MG63 (cell line): ENCODE measurements at regions not wholly inside any gene's neighbourhood (a gene's known extent, or its start where the extent isn't known, plus 50 kb on each side); places are given as distances from the start of the nearest gene placed in this dataset.

Source experiments
- DNase-seq: peaks from one replicate; pipeline ENCODE4 v3.0.0-alpha.2; 2020
- H3K27me3 ChIP-seq: fragments of 250-450 bp; sonication (Bioruptor Pico); 2 replicates; pipeline ENCODE4 v1.5.1; 2020; ENCODE audit warnings: mild to moderate bottlenecking, moderate library complexity
- H3K36me3 ChIP-seq: fragments of 250-450 bp; sonication (Bioruptor Pico); 2 replicates; pipeline ENCODE4 v1.5.1; 2020; ENCODE audit warnings: mild to moderate bottlenecking, moderate library complexity
- H3K4me3 ChIP-seq: fragments of 250-450 bp; sonication (Bioruptor Pico); 2 replicates; pipeline ENCODE4 v1.5.1; 2020; ENCODE audit warnings: mild to moderate bottlenecking, moderate library complexity
- H3K9me3 ChIP-seq: fragments of 250-450 bp; sonication (Bioruptor Pico); 2 replicates; pipeline ENCODE4 v1.5.1; 2020; ENCODE audit warnings: mild to moderate bottlenecking, moderate library complexity

DNA sequence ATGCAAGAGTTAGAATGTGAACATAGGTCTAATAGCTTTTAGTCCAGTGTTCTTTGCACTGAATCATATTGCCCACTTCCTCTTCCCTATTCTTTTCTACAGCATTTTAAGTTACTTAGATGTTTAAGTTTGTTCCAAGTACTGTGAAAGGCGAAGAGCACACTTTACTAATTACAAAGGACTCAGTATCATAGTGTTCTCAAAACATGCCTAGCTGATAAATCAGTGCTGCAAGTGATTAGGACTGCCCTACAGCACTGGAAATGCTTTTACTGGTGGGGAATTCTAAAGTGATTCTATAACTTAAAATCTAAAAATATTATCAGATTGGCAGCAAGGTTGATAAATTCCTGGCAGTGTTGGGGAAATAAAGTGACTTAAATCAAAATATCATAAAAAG lies 177.9 kb upstream of the KCNN2 start:
- no peak for DNase-seq
- Histone ChIP-seq H3K36me3 (no peaks in the 10 kb centered on the region), H3K4me3 (no peak overlapping the region), H3K9me3 (no peaks in the 10 kb centered on the region; the same call in 1 of the 2 replicates), H3K27me3 (no peaks in the 10 kb centered on the region)

DNA sequence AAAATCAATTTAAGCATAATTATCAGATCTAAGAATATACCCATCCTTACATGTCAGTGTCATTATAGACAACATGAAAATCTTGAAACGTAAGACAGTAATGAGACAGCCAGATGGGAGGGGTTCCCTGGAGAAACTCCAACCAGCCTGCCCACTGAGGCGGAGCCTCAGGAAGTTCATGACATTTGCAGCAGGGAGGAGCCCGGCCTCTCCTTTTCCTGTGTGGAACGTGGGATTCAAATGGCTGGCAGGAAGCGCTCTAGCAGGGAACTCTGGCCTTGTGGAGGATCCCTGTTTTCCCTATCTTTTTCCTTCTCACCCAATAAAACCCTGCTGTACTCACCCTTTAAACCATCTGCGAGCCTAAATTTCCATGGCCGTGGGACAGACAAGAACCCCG lies 176.6 kb upstream of the KCNN2 start:
- Histone ChIP-seq H3K4me3 (no peak overlapping the region), H3K36me3 (no peaks in the 10 kb centered on the region), H3K27me3 (no peaks in the 10 kb centered on the region), H3K9me3 (no peaks in the 10 kb centered on the region; the same call in 1 of the 2 replicates)
- DNase-seq: peak; percentile 67

GRCh38 chr5:114191441-114191840 lies 170.4 kb upstream of the KCNN2 start:
- Histone ChIP-seq H3K4me3 (no peak overlapping the region), H3K27me3 (no peaks in the 10 kb centered on the region), H3K9me3 (no peaks in the 10 kb centered on the region), H3K36me3 (no peaks in the 10 kb centered on the region)
- DNase-seq: no peak

- no peak for DNase-seq
- Histone ChIP-seq H3K27me3 (no peaks in the 10 kb centered on the region), H3K36me3 (no peaks in the 10 kb centered on the region), H3K9me3 (no peaks in the 10 kb centered on the region), H3K4me3 (no peak overlapping the region)
These were observed 169.8 kb upstream of the KCNN2 start for GRCh38 chr5:114192108-114192507.

DNA sequence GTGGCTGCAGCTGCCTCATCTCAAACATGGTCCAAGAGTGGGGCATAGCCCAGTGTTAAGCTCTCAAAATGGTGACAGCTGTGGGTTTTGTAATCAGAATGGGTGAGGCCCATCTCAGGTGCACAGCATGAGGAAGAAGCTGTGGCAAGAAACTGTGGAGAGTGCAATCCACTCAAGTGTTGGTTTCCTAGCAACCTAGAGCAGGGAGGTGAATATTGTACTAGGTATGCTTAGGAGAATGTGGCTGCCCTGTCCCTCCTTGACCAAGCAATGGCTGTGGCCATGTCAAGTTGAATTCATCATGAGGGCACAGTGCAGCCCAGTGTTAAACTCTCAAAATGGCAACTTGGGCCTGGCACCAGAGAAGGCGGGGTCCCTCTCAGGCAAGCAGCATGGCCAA lies 160.5 kb upstream of the KCNN2 start:
- Histone ChIP-seq H3K4me3 (no peak overlapping the region), H3K27me3 (no peaks in the 10 kb centered on the region)

GRCh38 chr5:114204923-114205322 lies 156.9 kb upstream of the KCNN2 start:
- no peaks in the 10 kb centered on the region for H3K9me3 ChIP-seq
- DNase-seq: no peak
- H3K4me3 ChIP-seq: no peak overlapping the region
- H3K36me3 ChIP-seq: no peaks in the 10 kb centered on the region
- H3K27me3 ChIP-seq: no peaks in the 10 kb centered on the region

More for the DNA sequence above, 160.5 kb upstream of the KCNN2 start:
- DNase-seq: no peak
- Histone ChIP-seq H3K9me3 (no peaks in the 10 kb centered on the region), H3K36me3 (no peaks in the 10 kb centered on the region)

GRCh38 chr5:114206640-114207039 lies 155.2 kb upstream of the KCNN2 start:
- no peaks in the 10 kb centered on the region for H3K36me3 ChIP-seq
- no peaks in the 10 kb centered on the region for H3K9me3 ChIP-seq
- DNase-seq: no peak
- no peaks in the 10 kb centered on the region; the same call in 1 of the 2 replicates for H3K27me3 ChIP-seq
- H3K4me3 ChIP-seq: no peak overlapping the region

DNA sequence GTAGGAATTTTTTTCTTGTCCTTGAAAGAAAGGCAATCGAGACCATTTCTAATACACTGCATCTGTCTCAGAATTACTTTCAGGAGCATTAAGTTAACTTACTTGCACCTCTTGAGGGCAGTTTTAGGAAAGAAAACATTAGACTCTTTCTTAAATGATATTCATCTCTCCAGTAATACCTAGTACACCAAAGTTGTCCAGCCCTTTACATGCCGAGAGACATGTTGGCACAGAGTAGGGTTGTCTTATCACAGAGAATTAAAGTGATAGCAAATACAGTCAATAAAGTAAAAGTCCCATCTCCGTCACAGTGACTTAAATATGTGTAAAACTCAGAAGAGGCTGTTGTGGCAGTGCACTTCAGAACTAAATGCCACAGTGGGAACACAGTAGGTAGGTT lies 154.3 kb upstream of the KCNN2 start:
- no peak for DNase-seq
- no peaks in the 10 kb centered on the region for H3K9me3 ChIP-seq
- H3K36me3 ChIP-seq: no peaks in the 10 kb centered on the region
- H3K27me3 ChIP-seq: no peaks in the 10 kb centered on the region; the same call in 1 of the 2 replicates
- no peak overlapping the region for H3K4me3 ChIP-seq

DNA sequence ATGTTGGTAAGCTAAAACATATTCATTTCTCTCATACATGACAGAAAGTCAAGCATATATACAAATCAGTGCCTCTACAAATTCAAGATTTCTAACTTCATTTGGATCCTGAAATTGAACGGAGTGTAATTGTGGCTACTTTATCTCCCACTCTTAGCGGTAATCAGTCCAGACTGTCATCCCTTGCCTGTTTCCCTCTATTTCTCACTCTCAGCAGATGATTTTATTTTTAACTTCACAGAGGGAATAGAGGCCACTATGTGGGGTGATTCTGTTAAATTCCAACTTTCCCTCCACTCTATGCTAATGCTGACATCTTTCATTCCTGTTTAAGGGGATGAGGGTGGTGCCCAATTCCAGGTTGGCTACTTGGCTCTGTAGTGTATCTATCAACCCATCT lies 153.8 kb upstream of the KCNN2 start:
- Histone ChIP-seq H3K9me3 (no peaks in the 10 kb centered on the region), H3K36me3 (no peaks in the 10 kb centered on the region), H3K4me3 (no peak overlapping the region), H3K27me3 (no peaks in the 10 kb centered on the region; the same call in 1 of the 2 replicates)
- no peak for DNase-seq

DNA sequence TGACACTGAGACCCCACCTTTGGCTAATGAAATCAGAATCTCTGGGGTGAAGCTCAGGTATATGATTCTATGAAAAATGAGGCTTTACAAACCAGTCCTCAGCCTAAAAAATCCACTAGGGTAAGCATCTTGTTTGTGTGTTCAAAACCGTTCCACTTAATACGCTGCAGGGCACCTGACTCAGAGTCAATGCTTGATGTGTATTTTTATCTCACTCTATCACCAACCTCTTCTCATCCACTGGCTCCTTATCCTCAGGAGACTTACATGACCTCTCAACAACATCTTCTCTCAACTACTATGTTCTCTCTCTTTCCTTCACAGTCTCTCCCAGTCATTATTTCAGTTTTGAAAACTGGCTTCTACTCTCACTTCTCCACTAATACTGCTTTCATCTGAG lies 153.3 kb upstream of the KCNN2 start:
- H3K9me3 ChIP-seq: no peaks in the 10 kb centered on the region
- no peaks in the 10 kb centered on the region for H3K36me3 ChIP-seq
- DNase-seq: no peak
- no peak overlapping the region for H3K4me3 ChIP-seq
- H3K27me3 ChIP-seq: no peaks in the 10 kb centered on the region; the same call in 1 of the 2 replicates

DNA sequence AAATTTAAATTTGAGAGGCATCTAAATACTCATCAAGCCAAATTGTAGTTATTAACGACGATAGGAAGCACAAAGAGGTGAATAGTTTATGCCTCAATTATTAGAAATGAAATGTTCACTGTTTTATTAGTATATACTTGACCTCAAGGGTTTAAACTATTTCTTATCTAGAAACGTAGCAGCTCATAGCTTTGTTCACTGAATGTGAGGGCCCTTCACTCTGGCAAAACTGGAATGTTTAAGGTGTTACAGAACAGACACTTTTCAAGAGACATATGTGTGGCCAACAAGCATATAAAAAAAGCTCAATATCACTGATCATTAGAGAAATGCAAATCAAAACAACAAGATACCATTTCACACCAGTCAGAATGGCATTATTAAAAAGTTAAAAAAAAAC lies 151.2 kb upstream of the KCNN2 start:
- no peaks in the 10 kb centered on the region for H3K9me3 ChIP-seq
- H3K36me3 ChIP-seq: no peaks in the 10 kb centered on the region
- no peak overlapping the region for H3K4me3 ChIP-seq
- no peak for DNase-seq
- no peaks in the 10 kb centered on the region; the same call in 1 of the 2 replicates for H3K27me3 ChIP-seq

- Histone ChIP-seq H3K36me3 (no peaks in the 10 kb centered on the region), H3K9me3 (no peaks in the 10 kb centered on the region), H3K27me3 (no peaks in the 10 kb centered on the region), H3K4me3 (no peak overlapping the region)
- DNase-seq: no peak
These were observed 140.1 kb upstream of the KCNN2 start for GRCh38 chr5:114221807-114222206.

- Histone ChIP-seq H3K4me3 (no peak overlapping the region), H3K27me3 (no peaks in the 10 kb centered on the region), H3K36me3 (no peaks in the 10 kb centered on the region), H3K9me3 (no peaks in the 10 kb centered on the region)
- no peak for DNase-seq
These were observed 138.0 kb upstream of the KCNN2 start for GRCh38 chr5:114223866-114224265.

- H3K36me3 ChIP-seq: no peaks in the 10 kb centered on the region
- no peaks in the 10 kb centered on the region for H3K27me3 ChIP-seq
- no peak overlapping the region for H3K4me3 ChIP-seq
- H3K9me3 ChIP-seq: no peaks in the 10 kb centered on the region
- DNase-seq: no peak
These were observed 124.1 kb upstream of the KCNN2 start for GRCh38 chr5:114237766-114238165.

- Histone ChIP-seq H3K27me3 (no peaks in the 10 kb centered on the region), H3K9me3 (no peaks in the 10 kb centered on the region), H3K4me3 (no peak overlapping the region), H3K36me3 (no peaks in the 10 kb centered on the region)
- DNase-seq: no peak
These were observed 123.0 kb upstream of the KCNN2 start for GRCh38 chr5:114238771-114239313.

DNA sequence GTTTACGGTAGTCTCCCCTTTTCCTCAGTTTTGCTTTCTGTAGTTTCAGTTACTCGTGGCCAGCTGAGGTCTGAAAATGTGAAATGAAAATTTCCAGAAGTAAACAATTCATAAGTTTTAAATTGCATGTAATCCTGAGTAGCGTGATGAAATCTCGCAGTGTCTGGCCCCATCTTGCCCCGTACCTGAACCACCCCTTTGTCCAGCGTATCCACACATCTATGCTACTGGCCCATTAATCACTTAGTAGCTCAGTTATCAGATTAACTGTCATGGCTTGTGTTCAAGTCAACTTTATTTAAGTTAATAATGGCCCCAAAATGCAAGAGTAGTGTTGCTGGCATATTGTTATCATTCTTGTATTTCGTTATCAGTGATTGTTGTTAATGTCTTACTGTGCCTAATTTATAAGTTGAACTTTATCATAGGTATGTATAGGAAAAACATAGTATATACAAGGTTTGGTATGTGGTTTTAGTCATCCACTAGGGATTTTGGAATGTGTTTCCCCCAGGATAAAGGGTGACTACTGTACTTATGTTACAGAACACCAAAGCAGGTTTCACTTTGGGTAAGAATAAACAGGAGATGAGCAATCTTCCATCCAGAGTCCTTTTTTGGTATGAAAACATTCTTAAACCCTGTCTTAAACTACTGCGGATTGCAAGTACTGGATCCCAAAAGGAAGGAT lies 118.4 kb upstream of the KCNN2 start:
- Histone ChIP-seq H3K36me3 (no peaks in the 10 kb centered on the region), H3K27me3 (no peaks in the 10 kb centered on the region), H3K4me3 (no peak overlapping the region), H3K9me3 (no peaks in the 10 kb centered on the region)
- DNase-seq: no peak

- Histone ChIP-seq H3K27me3 (no peaks in the 10 kb centered on the region; the same call in 1 of the 2 replicates), H3K36me3 (no peaks in the 10 kb centered on the region), H3K4me3 (no peak overlapping the region), H3K9me3 (no peaks in the 10 kb centered on the region)
- DNase-seq: no peak
These were observed 117.9 kb upstream of the KCNN2 start for GRCh38 chr5:114243972-114244317.

GRCh38 chr5:114249823-114250222 lies 112.0 kb upstream of the KCNN2 start:
- H3K27me3 ChIP-seq: peaks cover 2% of the 10 kb centered on the region; the same call in 1 of the 2 replicates
- DNase-seq: no peak
- H3K36me3 ChIP-seq: no peaks in the 10 kb centered on the region
- H3K4me3 ChIP-seq: no peak overlapping the region
- H3K9me3 ChIP-seq: no peaks in the 10 kb centered on the region
